GM04503 (cell line): ENCODE measurements at regions not wholly inside any gene's neighbourhood (a gene's known extent, or its start where the extent isn't known, plus 50 kb on each side); places are given as distances from the start of the nearest gene placed in this dataset.
"Not testable (repeated sequence)": the region's sequence is repeated elsewhere in the genome, so short reads cannot be mapped to it uniquely, and the experiment has no call there.

Source experiments
- DNase-seq: peaks from one replicate; pipeline ENCODE4 v3.0.0-alpha.2; 2012; ENCODE audit warnings: low read depth

DNA sequence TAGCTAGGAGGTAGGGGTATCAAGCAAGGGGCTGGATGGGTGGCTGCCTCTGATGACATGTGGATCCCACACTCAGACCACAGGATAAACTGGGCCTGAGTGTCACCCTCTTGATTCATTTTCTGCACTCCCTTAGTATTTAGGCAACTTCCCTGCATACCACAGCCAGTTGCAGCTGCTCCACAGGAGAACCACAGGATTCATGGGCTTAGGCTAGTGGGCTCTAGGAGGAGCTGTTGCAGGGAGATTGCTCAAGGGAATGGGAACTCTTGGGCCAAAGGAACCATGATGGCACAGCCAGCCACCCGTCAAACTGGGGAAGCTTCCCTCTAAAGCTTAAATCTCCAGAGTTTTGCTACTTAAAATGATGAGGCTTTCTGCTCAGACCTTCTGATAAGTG is 269.7 kb upstream of the ASIC2 start:
- DNase-seq, result no peak

GRCh38 chr17:33564146-33564545 is 271.1 kb upstream of the ASIC2 start:
- no peak for DNase-seq

GRCh38 chr17:33567223-33567622 is 274.1 kb upstream of the ASIC2 start:
- no peak for DNase-seq

DNA sequence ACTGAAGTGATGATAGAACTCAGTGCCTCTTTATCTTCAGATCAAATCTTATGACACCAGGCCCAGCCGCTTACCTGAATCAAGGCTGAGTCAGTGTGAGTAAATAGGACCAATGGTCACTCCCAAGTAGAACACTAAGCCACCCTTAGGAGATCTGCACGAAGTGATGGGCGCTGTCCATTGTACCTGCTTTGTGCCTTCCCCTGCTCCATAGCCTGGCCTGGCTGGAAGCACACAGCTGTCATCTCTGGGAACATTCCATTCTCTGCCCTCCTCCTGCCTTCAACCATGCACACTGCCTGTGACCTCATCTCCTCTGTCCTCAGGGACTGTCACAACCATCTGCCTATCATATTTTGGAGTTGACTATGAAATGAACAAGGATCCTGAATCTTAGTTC is 279.5 kb upstream of the ASIC2 start:
- DNase-seq, result no peak

GRCh38 chr17:33574942-33575445 is 281.9 kb upstream of the ASIC2 start:
- no peak for DNase-seq

GRCh38 chr17:33579740-33580139 is 286.6 kb upstream of the ASIC2 start:
- not testable (repeated sequence) for DNase-seq

DNA sequence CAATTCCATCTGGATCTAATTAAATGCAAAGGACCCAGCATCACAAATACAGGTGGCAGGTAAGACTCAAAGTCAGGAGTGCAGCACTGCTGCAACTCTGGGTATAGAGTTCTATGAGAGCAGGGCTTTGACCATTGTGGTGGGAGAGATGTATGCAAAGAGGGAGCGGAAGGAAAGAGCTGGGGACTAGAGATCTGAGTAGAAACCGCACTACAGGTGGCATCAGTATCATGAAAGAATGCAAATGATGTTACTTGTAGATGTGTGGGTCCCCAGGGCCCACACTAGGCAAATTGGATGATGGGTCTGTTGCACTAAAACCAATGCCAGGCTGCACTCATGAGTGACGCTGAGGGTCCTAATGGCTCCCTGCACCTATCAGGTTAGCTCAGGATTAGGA is 287.1 kb upstream of the ASIC2 start:
- no peak for DNase-seq

DNA sequence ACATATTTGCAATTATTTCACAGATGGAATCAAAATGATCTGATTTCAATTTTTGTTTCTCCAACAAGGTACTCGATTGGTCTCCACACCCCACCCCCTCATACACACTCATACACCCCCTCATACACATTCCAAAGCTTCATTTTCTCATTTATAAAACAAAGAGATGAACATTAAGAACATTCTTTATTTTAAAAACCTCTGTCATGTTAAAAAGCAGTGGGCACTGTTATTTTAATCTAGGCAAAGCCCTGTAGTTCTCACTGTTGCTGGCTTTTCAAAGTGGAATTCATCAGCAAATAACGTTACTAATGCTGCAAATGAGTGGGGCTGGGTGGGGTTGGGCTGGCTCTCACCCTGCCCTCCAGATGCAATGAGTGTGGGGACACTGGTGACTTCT is 289.6 kb upstream of the ASIC2 start:
- DNase-seq, result no peak

GRCh38 chr17:33583518-33584417 is 290.7 kb upstream of the ASIC2 start:
- no peak for DNase-seq

GRCh38 chr17:33593991-33594390 is 300.9 kb upstream of the ASIC2 start:
- no peak for DNase-seq

- DNase-seq, result no peak
These were observed 302.7 kb upstream of the ASIC2 start for GRCh38 chr17:33595828-33596227.

- DNase-seq, result no peak
These were observed 303.8 kb upstream of the ASIC2 start for GRCh38 chr17:33596899-33597298.

DNA sequence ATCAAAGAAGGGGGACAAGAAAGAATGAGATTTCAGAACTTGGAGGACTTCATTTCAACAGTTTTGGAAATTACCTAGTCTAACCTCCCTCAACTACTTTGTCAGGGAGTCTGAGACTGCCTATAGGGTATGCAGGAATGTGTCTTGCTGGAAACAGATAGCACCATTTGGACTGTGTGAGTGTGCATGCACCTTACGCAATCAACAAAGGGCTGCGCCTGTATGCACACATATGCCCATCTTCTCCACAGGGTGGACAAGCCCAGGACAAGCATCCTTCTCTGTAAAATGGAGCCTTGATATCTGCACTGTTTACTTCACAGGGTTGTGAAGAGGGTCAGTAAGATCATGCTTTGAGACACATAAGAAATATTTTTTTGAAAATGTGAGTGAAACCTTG is 305.7 kb upstream of the ASIC2 start:
- DNase-seq, result no peak

DNA sequence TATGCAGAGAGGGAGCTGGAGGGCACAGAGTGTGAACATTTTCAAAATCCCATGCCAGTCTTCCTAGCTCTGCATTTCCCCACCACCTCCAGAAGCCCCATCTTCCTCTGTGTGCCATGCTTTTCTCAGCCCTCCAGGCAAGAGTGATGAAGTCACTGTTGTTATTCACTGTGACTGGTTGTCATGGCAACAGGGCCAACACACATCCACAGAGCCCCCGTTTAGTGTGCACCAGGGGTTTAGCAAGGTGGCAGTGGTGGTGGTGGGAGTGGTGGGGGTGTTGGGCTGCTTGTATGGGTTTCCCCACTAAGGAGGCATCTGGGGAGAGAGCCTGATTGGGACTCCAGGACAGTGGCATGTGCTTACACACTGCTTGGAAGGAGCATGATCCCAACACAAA is 309.9 kb upstream of the ASIC2 start:
- DNase-seq, result no peak

DNA sequence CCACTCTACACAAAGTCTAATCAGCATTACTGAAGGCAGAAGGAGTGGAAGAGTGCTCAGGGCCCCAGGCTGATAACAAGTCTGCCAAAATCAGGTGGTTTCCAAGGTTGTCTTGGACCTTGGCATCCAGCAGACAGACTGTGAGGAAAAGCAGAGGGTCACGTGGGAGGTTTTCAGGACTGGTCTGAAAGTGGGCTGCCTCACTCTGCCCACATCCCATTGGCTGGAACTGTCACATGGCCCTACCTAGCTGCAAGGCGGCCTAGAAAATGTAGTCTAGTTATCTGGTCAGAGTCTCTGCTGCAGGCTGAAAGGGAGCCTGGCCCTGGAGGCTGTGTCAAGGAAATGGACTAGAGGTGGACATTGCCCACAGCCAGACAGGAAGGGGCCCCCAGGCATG is 310.7 kb upstream of the ASIC2 start:
- DNase-seq, result no peak

DNA sequence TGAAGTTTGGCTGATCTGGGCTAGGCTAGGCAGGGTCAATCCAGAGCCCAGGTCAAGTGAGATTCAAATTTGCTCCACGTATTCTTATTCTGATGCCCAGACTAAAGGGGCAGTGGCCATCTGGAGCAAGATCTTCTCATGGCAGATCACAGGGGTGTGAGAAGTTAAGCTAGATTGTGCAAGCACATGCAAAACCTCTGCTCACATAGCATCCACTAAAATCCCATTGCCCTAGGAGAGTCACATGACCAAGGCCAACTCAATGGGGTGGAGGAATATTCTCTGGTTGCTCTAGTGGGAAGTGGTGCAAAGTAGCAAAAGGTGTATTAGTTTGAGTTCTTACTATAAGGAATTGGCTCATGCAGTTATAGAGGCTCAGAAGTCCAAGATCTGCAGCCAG is 318.4 kb upstream of the ASIC2 start:
- no peak for DNase-seq

DNA sequence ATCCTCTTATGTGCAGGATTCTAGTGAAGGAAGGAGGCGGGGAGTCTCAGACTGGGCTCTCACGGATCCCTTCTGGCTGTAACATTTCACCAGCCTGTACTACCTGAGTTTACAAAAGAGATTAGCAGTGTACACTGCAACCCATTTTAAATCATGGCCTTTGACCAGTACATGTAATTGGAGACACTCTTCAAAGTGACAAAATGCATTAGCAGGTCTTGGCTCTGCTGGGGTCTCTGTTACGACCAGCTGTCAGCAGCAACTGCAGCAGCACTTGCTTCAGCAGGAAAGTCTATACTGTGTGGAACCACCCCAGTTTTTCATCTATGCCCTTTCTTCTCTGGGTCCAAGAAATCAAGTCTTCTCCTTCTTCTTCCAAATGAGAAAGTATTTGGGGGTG is 322.8 kb upstream of the ASIC2 start:
- no peak for DNase-seq

- no peak for DNase-seq
These were observed 330.7 kb upstream of the ASIC2 start for GRCh38 chr17:33623841-33624240.

DNA sequence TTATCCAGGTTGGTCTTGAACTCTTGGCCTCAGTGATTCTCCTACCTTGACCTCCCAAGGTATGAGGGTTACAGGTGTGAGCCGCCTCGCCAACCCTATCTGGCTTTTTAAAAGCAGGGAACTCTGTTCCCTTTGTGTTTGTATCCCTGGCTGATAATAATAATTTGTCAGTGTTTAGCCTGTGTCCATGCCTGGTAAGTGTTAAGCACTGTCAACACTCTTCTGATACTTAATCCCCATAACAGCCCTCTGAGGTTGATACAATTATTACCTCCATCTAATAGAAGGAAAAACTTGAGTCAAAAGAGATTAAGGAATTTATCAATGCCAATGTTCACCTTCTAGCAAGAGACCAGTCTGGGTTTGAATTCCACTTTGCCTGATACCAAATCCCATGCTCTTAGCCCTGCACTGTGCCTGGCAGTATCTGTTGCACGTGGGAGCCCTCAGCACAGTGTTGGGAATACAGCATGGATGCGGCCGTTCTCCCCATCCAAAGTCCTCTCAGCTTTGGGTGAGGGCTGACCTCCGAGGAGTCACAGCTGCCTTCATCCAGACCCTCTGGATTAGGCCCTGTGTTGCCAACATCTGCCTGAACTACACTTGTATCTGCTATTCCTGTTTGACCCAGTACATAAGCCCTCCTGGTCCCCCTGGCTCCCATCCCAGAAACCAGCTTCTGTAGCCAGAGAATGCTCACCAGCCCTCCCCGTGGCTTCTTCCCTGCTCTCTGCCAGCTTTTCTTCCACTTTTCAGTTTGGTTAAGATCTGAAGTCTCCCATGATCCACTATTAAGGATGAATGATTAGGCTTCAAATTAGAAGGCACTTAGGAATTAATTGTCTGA is 335.6 kb upstream of the ASIC2 start:
- no peak for DNase-seq

DNA sequence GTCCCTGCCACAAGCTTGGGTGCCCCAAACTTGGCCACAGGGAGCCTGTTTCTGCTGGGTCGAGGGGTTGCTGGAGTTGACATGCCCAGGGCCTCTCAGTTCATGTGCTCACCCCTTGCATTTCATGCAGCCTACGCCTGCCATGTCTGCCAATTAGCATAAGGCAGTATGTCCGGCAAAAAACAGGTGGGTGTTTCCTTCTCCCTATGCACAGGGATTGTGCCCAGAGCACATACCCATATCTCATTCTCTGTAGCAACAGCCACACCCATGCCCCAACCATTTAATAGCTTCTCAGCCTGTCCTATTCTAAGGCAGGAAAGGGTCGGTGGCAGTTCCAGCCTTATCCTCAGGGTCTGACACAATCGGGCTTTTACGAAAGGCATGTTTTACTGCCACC is 340.4 kb upstream of the ASIC2 start:
- DNase-seq, result no peak

DNA sequence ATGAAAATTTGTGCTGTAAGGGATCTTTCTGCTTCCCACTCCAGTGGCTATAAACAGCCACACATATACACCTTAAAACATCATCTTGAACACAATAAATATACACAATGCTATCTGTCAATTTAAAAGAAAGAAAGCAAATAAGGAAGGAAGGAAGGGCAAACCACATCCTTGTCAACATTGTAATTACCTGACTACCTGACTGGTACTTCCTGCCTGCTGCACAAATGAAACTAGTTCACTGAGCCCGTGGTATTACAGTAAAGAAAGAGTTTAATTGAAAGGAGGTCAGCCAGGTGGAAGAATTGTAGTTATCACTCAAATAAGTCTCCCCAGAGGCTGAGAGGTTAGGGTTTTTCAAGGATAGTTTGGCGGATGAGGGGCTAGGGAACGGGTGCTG is 344.4 kb upstream of the ASIC2 start:
- DNase-seq, result no peak

DNA sequence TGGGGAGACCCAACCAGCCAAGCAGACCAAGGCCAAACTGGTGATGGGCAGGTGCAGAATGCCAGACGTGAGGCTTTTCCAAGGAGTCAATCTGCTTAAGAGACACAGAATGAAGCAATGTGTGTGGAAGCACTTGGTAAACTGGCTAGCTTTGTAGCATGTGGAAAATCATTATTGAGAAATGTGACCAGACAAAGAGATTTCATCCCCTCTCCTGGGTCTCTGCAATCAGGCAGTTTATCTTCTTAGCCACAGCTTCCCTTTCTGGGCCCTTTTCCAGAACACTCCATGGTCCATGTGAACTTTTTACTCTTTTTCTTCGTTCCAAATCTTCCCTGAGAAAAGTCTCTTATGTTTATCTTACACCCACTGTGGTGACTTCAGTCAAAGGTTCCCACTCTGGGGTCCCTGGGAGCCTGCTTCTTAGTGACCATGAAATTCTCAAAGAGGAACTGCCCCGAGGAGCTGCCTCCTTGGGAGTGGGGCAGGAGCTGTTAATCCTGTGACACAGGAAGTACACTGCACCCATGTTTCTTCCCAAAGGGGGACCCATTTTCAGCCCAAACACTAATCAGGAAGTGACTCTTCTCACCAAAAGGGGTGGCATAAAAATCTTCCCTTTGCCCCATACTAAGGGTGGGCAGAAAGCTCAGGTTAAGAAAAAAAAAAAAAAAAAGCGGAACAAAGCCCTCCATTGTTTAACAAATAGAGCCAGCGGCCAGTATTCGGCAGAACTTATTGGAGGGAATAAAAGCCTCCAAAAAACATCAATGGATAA is 346.2 kb upstream of the ASIC2 start:
- DNase-seq, result no peak
